ENCODE measurements at regions not wholly inside any gene's neighbourhood (a gene's known extent, or its start where the extent isn't known, plus 50 kb on each side); places are given as distances from the start of the nearest gene placed in this dataset.
A peak's percentile ranks its signal among the peaks of the same experiment; 100 is the strongest.

DNA sequence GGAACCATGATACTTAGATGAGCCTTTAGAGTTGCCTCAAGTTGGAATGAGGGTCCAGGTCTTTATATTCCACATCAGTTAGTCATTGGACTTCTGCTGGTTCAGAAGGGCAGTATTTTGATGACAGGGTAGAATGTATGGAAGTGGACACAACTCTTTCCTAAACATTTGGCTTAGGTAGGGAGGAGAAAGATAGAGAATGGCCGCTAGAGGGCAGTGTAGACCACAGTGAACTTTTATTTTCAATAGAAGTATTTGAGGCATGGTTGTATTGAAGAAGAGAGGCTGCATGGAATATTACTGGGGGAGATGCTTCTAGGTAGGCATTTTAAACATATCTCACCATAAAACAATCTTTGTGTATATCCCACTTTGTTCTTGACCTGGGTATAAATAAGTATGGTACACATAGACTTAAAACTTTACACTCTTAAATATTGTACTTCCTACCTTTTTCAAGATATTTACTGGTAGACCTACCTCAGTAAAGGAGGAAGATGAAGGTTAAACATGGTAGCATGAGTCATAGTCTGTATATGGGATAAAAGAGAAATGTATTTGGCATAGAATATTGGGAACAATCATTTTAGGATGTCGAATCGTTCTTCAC, 497.6 kb upstream of the FAM98A start:
- ChIA-PET CTCF (interaction anchor here (0.7 to 1.2 kb wide), 6 partner anchors 417 to 1314 kb away, joined by 3 to 7 read pairs (median 3); no protein-coding TSS in a partner anchor), POLR2A (no interaction called here)
- peak; percentile 37 to 71 (median 59) for DNase-seq
- H3K27me3 ChIP-seq (replicated peaks in 2 of 5; ENCODE audit: control insufficient read depth in 4 of 5, insufficient read depth in 5 of 5, low read length in 4 of 5), result no peaks in the 10 kb centered on the region
- whole genome bisulfite sequencing (ENCODE audit: insufficient coverage), result 0% methylated on average over 1 of the region's 3 CpGs
- peaks cover 0 to 2% (median 0%) of the 10 kb centered on the region in 4 experiments for H3K4me1 ChIP-seq (ENCODE audit: control extremely low read depth in 1 of 4, control insufficient read depth in 4 of 4, insufficient read depth in 4 of 4, low read length in 3 of 4)
- H3K36me3 ChIP-seq (ENCODE audit: control insufficient read depth in 4 of 4, insufficient read depth in 4 of 4, low read length in 3 of 4), result no peaks in the 10 kb centered on the region
- H3K9me3 ChIP-seq (ENCODE audit: control extremely low read depth in 1 of 5, control insufficient read depth in 4 of 5, insufficient read depth in 2 of 5, low read depth in 1 of 5, low read length in 4 of 5), result no peaks in the 10 kb centered on the region
- H3K27ac ChIP-seq (ENCODE audit: insufficient read depth in 1 of 2, low read depth in 1 of 2, low read length in 2 of 2, poor library complexity in 1 of 2, severe bottlenecking in 2 of 2), result no peak overlapping the region
- H3K4me3 ChIP-seq (ENCODE audit: control insufficient read depth in 1 of 7, extremely low read depth in 1 of 7, insufficient read depth in 4 of 7, low read depth in 2 of 7, low read length in 6 of 7), result no peak overlapping the region

DNA sequence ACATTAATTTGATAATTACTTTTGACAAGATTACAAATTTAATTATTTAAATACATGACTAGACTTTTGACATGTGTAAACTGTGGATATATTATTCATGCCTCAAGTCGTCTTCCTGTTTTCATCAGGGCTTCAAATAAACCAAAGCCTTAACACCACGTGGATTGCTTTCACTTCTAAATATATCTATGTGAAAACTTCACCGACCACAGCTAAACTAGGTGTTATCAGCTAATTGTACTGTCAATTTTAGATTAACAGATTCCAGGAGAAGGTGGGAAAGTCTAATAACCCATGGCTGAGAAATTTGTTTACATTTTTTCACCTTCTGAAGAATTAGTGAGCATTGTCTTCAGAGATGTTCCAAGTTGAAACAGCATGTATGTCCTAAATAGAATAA, 494.7 kb upstream of the FAM98A start:
- no CpG with 5 or more reads among the region's 3 CpGs for WGBS (ENCODE audit: insufficient coverage)
- ChIA-PET CTCF (interaction anchor here (1.8 kb wide), 1 partner anchor 1314 kb away, joined by 4 read pairs; no protein-coding TSS in a partner anchor), POLR2A (no interaction called here)
- no peaks in the 10 kb centered on the region for H3K27me3 ChIP-seq (replicated peaks in 2 of 5; ENCODE audit: control insufficient read depth in 4 of 5, insufficient read depth in 5 of 5, low read length in 4 of 5)
- H3K4me3 ChIP-seq (ENCODE audit: control insufficient read depth in 1 of 7, extremely low read depth in 1 of 7, insufficient read depth in 4 of 7, low read depth in 2 of 7, low read length in 6 of 7), result no peak overlapping the region
- H3K36me3 ChIP-seq (ENCODE audit: control insufficient read depth in 4 of 4, insufficient read depth in 4 of 4, low read length in 3 of 4), result no peaks in the 10 kb centered on the region
- H3K27ac ChIP-seq (ENCODE audit: insufficient read depth in 1 of 2, low read depth in 1 of 2, low read length in 2 of 2, poor library complexity in 1 of 2, severe bottlenecking in 2 of 2), result no peak overlapping the region
- DNase-seq, result no peak
- no peaks in the 10 kb centered on the region for H3K4me1 ChIP-seq (ENCODE audit: control extremely low read depth in 1 of 4, control insufficient read depth in 4 of 4, insufficient read depth in 4 of 4, low read length in 3 of 4)
- no peaks in the 10 kb centered on the region for H3K9me3 ChIP-seq (ENCODE audit: control extremely low read depth in 1 of 5, control insufficient read depth in 4 of 5, insufficient read depth in 2 of 5, low read depth in 1 of 5, low read length in 4 of 5)

DNA sequence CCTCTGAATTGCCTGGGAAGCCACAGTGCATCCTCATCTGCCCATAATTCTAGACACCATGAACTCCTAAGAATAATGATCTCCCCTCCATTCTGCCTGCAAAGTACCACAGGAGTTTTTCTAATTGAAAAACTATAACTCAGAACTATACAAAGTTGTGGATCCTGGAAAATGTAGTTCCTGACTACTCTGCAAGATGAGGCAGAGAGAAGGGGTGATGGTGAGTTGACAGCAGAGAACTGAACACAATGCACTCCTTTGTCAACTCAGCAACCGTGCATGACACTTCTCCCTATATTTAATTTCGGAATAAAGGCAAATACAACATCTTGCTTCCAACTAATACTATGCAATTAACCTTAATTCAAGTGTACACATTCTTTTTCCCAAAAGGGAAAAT, 471.1 kb upstream of the FAM98A start:
- no peaks in the 10 kb centered on the region for H3K4me1 ChIP-seq (ENCODE audit: control extremely low read depth in 1 of 4, control insufficient read depth in 4 of 4, insufficient read depth in 4 of 4, low read length in 3 of 4)
- no peak overlapping the region for H3K27ac ChIP-seq (ENCODE audit: insufficient read depth in 1 of 2, low read depth in 1 of 2, low read length in 2 of 2, poor library complexity in 1 of 2, severe bottlenecking in 2 of 2)
- H3K4me3 ChIP-seq (ENCODE audit: control insufficient read depth in 1 of 7, extremely low read depth in 1 of 7, insufficient read depth in 4 of 7, low read depth in 2 of 7, low read length in 6 of 7), result no peak overlapping the region
- H3K36me3 ChIP-seq (ENCODE audit: control insufficient read depth in 4 of 4, insufficient read depth in 4 of 4, low read length in 3 of 4), result no peaks in the 10 kb centered on the region
- POLR2A ChIA-PET, result no interaction called here
- CTCF ChIA-PET, result no interaction called here
- H3K9me3 ChIP-seq (ENCODE audit: control extremely low read depth in 1 of 5, control insufficient read depth in 4 of 5, insufficient read depth in 2 of 5, low read depth in 1 of 5, low read length in 4 of 5), result no peaks in the 10 kb centered on the region
- 100% methylated on average over 1 of the region's 2 CpGs for WGBS (ENCODE audit: insufficient coverage)
- no peak for DNase-seq
- no peaks in the 10 kb centered on the region for H3K27me3 ChIP-seq (replicated peaks in 2 of 5; ENCODE audit: control insufficient read depth in 4 of 5, insufficient read depth in 5 of 5, low read length in 4 of 5)

DNA sequence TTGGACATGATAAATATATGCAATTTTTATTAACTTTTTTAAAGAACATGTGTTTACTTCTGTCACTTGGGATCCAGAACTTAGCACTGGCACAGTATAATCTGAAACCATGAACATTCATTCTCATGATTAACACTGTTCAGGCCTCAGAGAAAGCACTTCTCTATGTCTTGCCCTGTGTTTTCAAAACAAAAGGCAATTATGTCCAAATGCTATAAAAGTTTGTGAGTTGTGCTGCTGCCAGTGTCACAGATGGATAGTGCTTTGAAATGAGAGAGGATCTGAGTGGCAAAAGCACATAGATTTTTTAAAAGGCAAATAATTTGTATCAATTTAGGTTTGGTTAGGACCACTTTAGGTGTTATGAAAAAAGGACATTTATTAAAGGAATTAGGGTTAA, 470.5 kb upstream of the FAM98A start:
- no peaks in the 10 kb centered on the region for H3K9me3 ChIP-seq (ENCODE audit: control extremely low read depth in 1 of 5, control insufficient read depth in 4 of 5, insufficient read depth in 2 of 5, low read depth in 1 of 5, low read length in 4 of 5)
- CTCF ChIA-PET, result no interaction called here

DNA sequence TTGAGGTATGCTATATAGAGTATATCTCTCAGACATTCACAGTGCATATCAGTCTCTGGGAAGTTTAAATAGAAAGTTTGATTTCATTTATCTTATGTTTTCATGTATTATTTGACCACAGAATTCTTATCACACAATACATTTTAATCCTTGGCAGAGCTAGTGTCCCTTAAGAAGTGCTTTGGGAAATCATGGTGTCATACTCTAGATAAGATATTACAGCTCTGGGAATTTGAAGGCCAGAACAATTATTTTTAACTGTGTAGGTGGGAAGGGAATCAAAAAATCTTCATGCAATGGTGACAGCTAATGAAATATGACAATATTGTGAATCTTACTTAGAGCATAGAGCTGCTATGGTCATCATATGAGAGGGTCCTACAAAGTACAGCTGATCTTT, 451.3 kb upstream of the FAM98A start:
- no peaks in the 10 kb centered on the region for H3K9me3 ChIP-seq (ENCODE audit: control extremely low read depth in 1 of 5, control insufficient read depth in 4 of 5, insufficient read depth in 2 of 5, low read depth in 1 of 5, low read length in 4 of 5)
- H3K4me3 ChIP-seq (ENCODE audit: control insufficient read depth in 1 of 7, extremely low read depth in 1 of 7, insufficient read depth in 4 of 7, low read depth in 2 of 7, low read length in 6 of 7), result no peak overlapping the region
- H3K27me3 ChIP-seq (replicated peaks in 2 of 5; ENCODE audit: control insufficient read depth in 4 of 5, insufficient read depth in 5 of 5, low read length in 4 of 5), result no peaks in the 10 kb centered on the region
- CTCF ChIA-PET, result no interaction called here
- no peaks in the 10 kb centered on the region for H3K4me1 ChIP-seq (ENCODE audit: control extremely low read depth in 1 of 4, control insufficient read depth in 4 of 4, insufficient read depth in 4 of 4, low read length in 3 of 4)
- POLR2A ChIA-PET, result no interaction called here
- H3K36me3 ChIP-seq (ENCODE audit: control insufficient read depth in 4 of 4, insufficient read depth in 4 of 4, low read length in 3 of 4), result no peaks in the 10 kb centered on the region
- no peak for DNase-seq
- H3K27ac ChIP-seq (ENCODE audit: insufficient read depth in 1 of 2, low read depth in 1 of 2, low read length in 2 of 2, poor library complexity in 1 of 2, severe bottlenecking in 2 of 2), result no peak overlapping the region

More for the DNA sequence above, 470.5 kb upstream of the FAM98A start:
- Histone ChIP-seq H3K27me3 (replicated peaks in 2 of 5; ENCODE audit: control insufficient read depth in 4 of 5, insufficient read depth in 5 of 5, low read length in 4 of 5) (no peaks in the 10 kb centered on the region), H3K27ac (ENCODE audit: insufficient read depth in 1 of 2, low read depth in 1 of 2, low read length in 2 of 2, poor library complexity in 1 of 2, severe bottlenecking in 2 of 2) (no peak overlapping the region), H3K4me3 (ENCODE audit: control insufficient read depth in 1 of 7, extremely low read depth in 1 of 7, insufficient read depth in 4 of 7, low read depth in 2 of 7, low read length in 6 of 7) (no peak overlapping the region), H3K36me3 (ENCODE audit: control insufficient read depth in 4 of 4, insufficient read depth in 4 of 4, low read length in 3 of 4) (no peaks in the 10 kb centered on the region), H3K4me1 (ENCODE audit: control extremely low read depth in 1 of 4, control insufficient read depth in 4 of 4, insufficient read depth in 4 of 4, low read length in 3 of 4) (no peaks in the 10 kb centered on the region)
- DNase-seq, result no peak
- POLR2A ChIA-PET, result no interaction called here

DNA sequence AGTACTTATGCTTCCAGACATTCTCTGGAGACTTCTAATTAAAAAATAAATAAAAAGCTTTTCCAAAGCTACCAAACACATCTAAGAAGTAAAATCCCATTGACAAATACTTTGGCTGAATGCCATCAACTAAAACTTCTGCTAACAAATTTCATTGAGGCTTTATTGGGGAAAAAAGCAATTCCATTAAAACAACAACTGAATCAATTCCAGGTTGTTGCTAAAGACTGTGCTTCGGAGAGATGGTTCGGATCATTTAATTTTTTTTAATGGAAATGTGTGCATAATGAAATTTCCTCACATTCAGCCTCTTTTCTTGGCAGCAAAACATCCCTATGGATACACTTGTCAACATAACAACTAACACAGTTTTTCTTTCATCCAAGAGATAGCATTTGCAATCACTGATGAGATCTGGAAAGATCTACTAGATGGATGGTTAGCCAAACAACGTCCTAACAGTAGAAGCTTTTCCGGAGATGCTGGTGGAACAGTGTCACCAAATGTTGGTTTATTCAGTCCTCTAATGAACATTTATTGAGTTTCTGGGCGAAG, 446.1 kb upstream of the FAM98A start:
- ChIA-PET POLR2A (no interaction called here), CTCF (no interaction called here)
- Histone ChIP-seq H3K27me3 (replicated peaks in 2 of 5; ENCODE audit: control insufficient read depth in 4 of 5, insufficient read depth in 5 of 5, low read length in 4 of 5) (no peaks in the 10 kb centered on the region), H3K4me1 (ENCODE audit: control extremely low read depth in 1 of 4, control insufficient read depth in 4 of 4, insufficient read depth in 4 of 4, low read length in 3 of 4) (no peaks in the 10 kb centered on the region), H3K4me3 (ENCODE audit: control insufficient read depth in 1 of 7, extremely low read depth in 1 of 7, insufficient read depth in 4 of 7, low read depth in 2 of 7, low read length in 6 of 7) (no peak overlapping the region), H3K9me3 (ENCODE audit: control extremely low read depth in 1 of 5, control insufficient read depth in 4 of 5, insufficient read depth in 2 of 5, low read depth in 1 of 5, low read length in 4 of 5) (no peaks in the 10 kb centered on the region), H3K36me3 (ENCODE audit: control insufficient read depth in 4 of 4, insufficient read depth in 4 of 4, low read length in 3 of 4) (no peaks in the 10 kb centered on the region), H3K27ac (ENCODE audit: insufficient read depth in 1 of 2, low read depth in 1 of 2, low read length in 2 of 2, poor library complexity in 1 of 2, severe bottlenecking in 2 of 2) (no peak overlapping the region)
- DNase-seq, result no peak
- 100% methylated on average over 3 of the region's 5 CpGs for WGBS (ENCODE audit: insufficient coverage)

DNA sequence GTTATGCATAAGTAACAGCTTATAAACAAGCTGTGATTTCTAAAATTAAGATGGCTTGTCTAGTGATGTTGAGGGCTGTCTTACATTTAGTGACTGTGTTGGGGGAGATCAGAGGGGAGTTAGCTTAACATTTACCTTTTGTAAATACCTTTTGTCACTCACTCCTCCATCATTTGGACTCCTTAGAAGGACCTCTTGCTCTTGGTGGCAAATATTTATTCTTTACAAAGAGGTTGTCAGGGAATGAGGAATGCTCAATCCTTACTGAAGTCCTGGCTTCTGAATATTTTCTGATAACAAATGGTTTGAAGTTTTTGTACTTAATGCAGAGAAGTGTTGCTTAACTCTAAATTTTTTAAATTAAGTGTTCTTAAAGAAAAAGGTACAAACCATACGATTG, 438.8 kb upstream of the FAM98A start:
- CTCF ChIA-PET, result no interaction called here
- no CpG with 5 or more reads among the region's 1 CpG for WGBS (ENCODE audit: insufficient coverage)
- no peaks in the 10 kb centered on the region for H3K36me3 ChIP-seq (ENCODE audit: control insufficient read depth in 4 of 4, insufficient read depth in 4 of 4, low read length in 3 of 4)
- DNase-seq, result no peak
- H3K9me3 ChIP-seq (ENCODE audit: control extremely low read depth in 1 of 5, control insufficient read depth in 4 of 5, insufficient read depth in 2 of 5, low read depth in 1 of 5, low read length in 4 of 5), result no peaks in the 10 kb centered on the region
- no peak overlapping the region for H3K4me3 ChIP-seq (ENCODE audit: control insufficient read depth in 1 of 7, extremely low read depth in 1 of 7, insufficient read depth in 4 of 7, low read depth in 2 of 7, low read length in 6 of 7)
- H3K27ac ChIP-seq (ENCODE audit: insufficient read depth in 1 of 2, low read depth in 1 of 2, low read length in 2 of 2, poor library complexity in 1 of 2, severe bottlenecking in 2 of 2), result no peak overlapping the region
- H3K4me1 ChIP-seq (ENCODE audit: control extremely low read depth in 1 of 4, control insufficient read depth in 4 of 4, insufficient read depth in 4 of 4, low read length in 3 of 4), result no peaks in the 10 kb centered on the region
- POLR2A ChIA-PET, result no interaction called here
- H3K27me3 ChIP-seq (replicated peaks in 2 of 5; ENCODE audit: control insufficient read depth in 4 of 5, insufficient read depth in 5 of 5, low read length in 4 of 5), result no peaks in the 10 kb centered on the region

All from common myeloid progenitor, CD34-positive (primary cell).